ENCODE measurements at regions not wholly inside any gene's neighbourhood (a gene's known extent, or its start where the extent isn't known, plus 50 kb on each side); places are given as distances from the start of the nearest gene placed in this dataset.

GRCh38 chr5:93894601-93895354, 153.4 kb upstream of the POU5F2 start:
- no peak for TF ChIP-seq EZH2 (IDR thresholded peaks at IDR 0.05; ENCODE audit: low read length)
- peak in 2 of 3 experiments; percentile 51 to 61 for TF ChIP-seq CTCF (optimal IDR thresholded peaks at IDR 0.05 in 1 of 3, IDR thresholded peaks at IDR 0.05 in 1 of 3, conservative IDR thresholded peaks at IDR 0.05 in 1 of 3; ENCODE audit: extremely low read depth in 1 of 3, insufficient read depth in 2 of 3, low read length in 3 of 3)
- Histone ChIP-seq H3K4me3 (ENCODE audit: control insufficient read depth in 2 of 3, extremely low read depth in 1 of 3, insufficient read depth in 2 of 3, low read depth in 1 of 3, low read length in 3 of 3) (no peak overlapping the region), H3K79me2 (ENCODE audit: control insufficient read depth, insufficient read depth, low read length) (no peaks in the 10 kb centered on the region), H2AFZ (ENCODE audit: control insufficient read depth, low read length) (no peak overlapping the region), H3K9me1 (ENCODE audit: control insufficient read depth, extremely low read depth, insufficient read depth, low read length) (no peaks in the 10 kb centered on the region), H3K4me2 (ENCODE audit: control insufficient read depth, extremely low read depth, insufficient read depth, low read depth, low read length) (no peak overlapping the region), H3K27ac (ENCODE audit: control insufficient read depth, insufficient read depth, low read length) (no peak overlapping the region), H3K27me3 (ENCODE audit: control insufficient read depth, extremely low read depth, insufficient read depth, low read length) (no peaks in the 10 kb centered on the region), H4K20me1 (ENCODE audit: control insufficient read depth, extremely low read depth, insufficient read depth, low read length) (no peaks in the 10 kb centered on the region), H3K4me1 (ENCODE audit: control insufficient read depth, extremely low read depth, insufficient read depth, low read length) (no peaks in the 10 kb centered on the region), H3K36me3 (ENCODE audit: control insufficient read depth in 2 of 2, extremely low read depth in 1 of 2, insufficient read depth in 2 of 2, low read length in 2 of 2) (no peaks in the 10 kb centered on the region), H3K9me3 (ENCODE audit: control insufficient read depth, low read depth, low read length) (no peaks in the 10 kb centered on the region), H3K9ac (ENCODE audit: control insufficient read depth, extremely low read depth, insufficient read depth, low read length) (no peak overlapping the region)
- dilution Hi-C loops (cut with MboI; ENCODE audit: extremely low pct_ligation_motif_present, low sequenced_read_pairs), result no loop called here
- DNase-seq (ENCODE audit: low read depth, low spot score), result no peak
- FAIRE-seq, result peak; percentile 13

GRCh38 chr5:93893075-93893474, 151.7 kb upstream of the POU5F2 start:
- DNase-seq (ENCODE audit: low read depth, low spot score) (no peak), FAIRE-seq (no peak)
- no peak overlapping the region for H3K9ac ChIP-seq (ENCODE audit: control insufficient read depth, extremely low read depth, insufficient read depth, low read length)
- H3K79me2 ChIP-seq (ENCODE audit: control insufficient read depth, insufficient read depth, low read length), result no peaks in the 10 kb centered on the region
- no peaks in the 10 kb centered on the region for H3K9me3 ChIP-seq (ENCODE audit: control insufficient read depth, low read depth, low read length)
- H3K9me1 ChIP-seq (ENCODE audit: control insufficient read depth, extremely low read depth, insufficient read depth, low read length), result no peaks in the 10 kb centered on the region
- H3K4me3 ChIP-seq (ENCODE audit: control insufficient read depth in 2 of 3, extremely low read depth in 1 of 3, insufficient read depth in 2 of 3, low read depth in 1 of 3, low read length in 3 of 3), result no peak overlapping the region
- no peak overlapping the region for H2AFZ ChIP-seq (ENCODE audit: control insufficient read depth, low read length)
- no peak overlapping the region for H3K27ac ChIP-seq (ENCODE audit: control insufficient read depth, insufficient read depth, low read length)
- no peaks in the 10 kb centered on the region for H4K20me1 ChIP-seq (ENCODE audit: control insufficient read depth, extremely low read depth, insufficient read depth, low read length)
- H3K4me2 ChIP-seq (ENCODE audit: control insufficient read depth, extremely low read depth, insufficient read depth, low read depth, low read length), result no peak overlapping the region
- H3K4me1 ChIP-seq (ENCODE audit: control insufficient read depth, extremely low read depth, insufficient read depth, low read length), result no peaks in the 10 kb centered on the region
- TF ChIP-seq CTCF (optimal IDR thresholded peaks at IDR 0.05 in 1 of 3, IDR thresholded peaks at IDR 0.05 in 1 of 3, conservative IDR thresholded peaks at IDR 0.05 in 1 of 3; ENCODE audit: extremely low read depth in 1 of 3, insufficient read depth in 2 of 3, low read length in 3 of 3) (no peak), EZH2 (IDR thresholded peaks at IDR 0.05; ENCODE audit: low read length) (no peak)
- H3K36me3 ChIP-seq (ENCODE audit: control insufficient read depth in 2 of 2, extremely low read depth in 1 of 2, insufficient read depth in 2 of 2, low read length in 2 of 2), result no peaks in the 10 kb centered on the region
- dilution Hi-C loops (cut with MboI; ENCODE audit: extremely low pct_ligation_motif_present, low sequenced_read_pairs), result no loop called here
- no peaks in the 10 kb centered on the region for H3K27me3 ChIP-seq (ENCODE audit: control insufficient read depth, extremely low read depth, insufficient read depth, low read length)

Data from keratinocyte (primary cell).